HCT116 (cell line): ENCODE measurements at regions not wholly inside any gene's neighbourhood (a gene's known extent, or its start where the extent isn't known, plus 50 kb on each side); places are given as distances from the start of the nearest gene placed in this dataset.

Source experiments
- ATAC-seq: fragments of 200-7000 bp; cut with Tn5 transposase; 2 replicates; pipeline ENCODE4 v1.9.1; 2020; ENCODE audit warnings: mild to moderate bottlenecking, moderate library complexity
- BruUV-seq: library from RNA; stranded (reverse); fragments of 400-500 nt; replicated peaks from 2 replicates; lab custom pipeline; 2021; lab: Mats Ljungman, UMichigan
- CTCF ChIA-PET: fragments of 300-600 bp; sonication (Branson Sonifier 250); formaldehyde crosslinking; loops from one replicate; lab custom pipeline; 2021; ENCODE audit warnings: antibody characterized with exemption; lab: Charles Lee
- POLR2A ChIA-PET: fragments of 300-600, 350-600 bp; sonication (Branson Sonifier 250); formaldehyde crosslinking; loops from one replicate; lab custom pipeline; 2021; ENCODE audit warnings: antibody characterized with exemption; lab: Charles Lee
- RAD21 ChIA-PET, 2 experiments: fragments of 300-600 bp; sonication (Branson Sonifier 250); formaldehyde crosslinking; loops; one replicate each; lab custom pipeline; 2023; ENCODE audit warnings: low total read pairs in 2 of 2; ENCODE audit not compliant: uncharacterized antibody in 2 of 2, unreplicated experiment in 2 of 2, low non-redundant PET in 1 of 2; lab: Charles Lee
- DNase-seq: peaks from one replicate; pipeline ENCODE4 v3.0.0-alpha.2; 2010; ENCODE audit warnings: low read depth, low spot score
- H2AFZ ChIP-seq: fragments of 200-600 bp; shearing (Covaris generic), sonication (generic); 2 replicates; pipeline ENCODE4 v1.6.1; 2017; ENCODE audit warnings: low read depth, mixed run types, mixed read lengths, antibody characterized with exemption, low read length; ENCODE audit not compliant: poor library complexity, severe bottlenecking
- H3K27ac ChIP-seq: 2 replicates; pipeline ENCODE4 v1.5.1; 2012; ENCODE audit warnings: low read depth, low read length
- H3K27me3 ChIP-seq: fragments of 200-600 bp; sonication (generic); 2 replicates; pipeline ENCODE4 v1.6.1; 2016; ENCODE audit warnings: mixed run types, low read length, mixed read lengths; ENCODE audit not compliant: insufficient read depth
- H3K36me3 ChIP-seq, 2 experiments: fragments of 200-500 bp in 1 of 2; fragments of 200-600 bp in 1 of 2; sonication (Bioruptor generic) in 1 of 2; sonication (generic) in 1 of 2; 2 replicates each; pipeline versions ENCODE4 v1.5.1 to v1.6.1; 2014 to 2016; ENCODE audit warnings: low read length in 2 of 2, inconsistent platforms in 1 of 2, mixed read lengths in 1 of 2, mixed run types in 1 of 2; ENCODE audit not compliant: insufficient read depth in 2 of 2, control insufficient read depth in 1 of 2
- H3K4me1 ChIP-seq, 2 experiments: fragments of 200-600 bp in 1 of 2; sonication (generic) in 1 of 2; 2 replicates each; pipeline versions ENCODE4 v1.5.1 to v1.6.1; 2012 to 2017; ENCODE audit warnings: low read length in 2 of 2, inconsistent platforms in 1 of 2, mild to moderate bottlenecking in 1 of 2, mixed read lengths in 1 of 2, mixed run types in 1 of 2, moderate library complexity in 1 of 2; ENCODE audit not compliant: insufficient read depth in 2 of 2, control insufficient read depth in 1 of 2
- H3K4me2 ChIP-seq: fragments of 200-600 bp; sonication (generic); 2 replicates; pipeline ENCODE4 v1.6.1; 2017; ENCODE audit warnings: mixed run types, low read length, mixed read lengths
- H3K4me3 ChIP-seq, 2 experiments: fragments of 200-600 bp in 1 of 2; sonication (generic) in 1 of 2; replicated peaks in 1 of 2; 2 replicates each; pipeline ENCODE4 v1.5.1; 2011 to 2016; ENCODE audit warnings: low read length in 2 of 2, control low read depth in 1 of 2, low read depth in 1 of 2, mild to moderate bottlenecking in 1 of 2, mixed read lengths in 1 of 2, mixed run types in 1 of 2
- H3K79me2 ChIP-seq: fragments of 200-600 bp; sonication (generic); 2 replicates; pipeline ENCODE4 v1.6.1; 2017; ENCODE audit warnings: mild to moderate bottlenecking, mixed run types, low read length, moderate library complexity, mixed read lengths; ENCODE audit not compliant: insufficient read depth
- H3K9ac ChIP-seq: fragments of 200-600 bp; sonication (generic); 2 replicates; pipeline ENCODE4 v1.6.1; 2016; ENCODE audit warnings: low read length, mixed read lengths
- H3K9me2 ChIP-seq: fragments of 200-600 bp; sonication (generic), shearing (Covaris generic); 2 replicates; pipeline ENCODE4 v1.6.1; 2017; ENCODE audit warnings: mixed run types, mild to moderate bottlenecking, moderate library complexity; ENCODE audit not compliant: insufficient read depth
- H3K9me3 ChIP-seq, 2 experiments: fragments of 200-500 bp in 1 of 2; fragments of 200-600 bp in 1 of 2; sonication (Bioruptor generic) in 1 of 2; sonication (generic) in 1 of 2; 2 replicates each; pipeline ENCODE4 v1.6.1; 2014 to 2017; ENCODE audit warnings: low read length in 2 of 2, mixed read lengths in 2 of 2, inconsistent platforms in 1 of 2, low read depth in 1 of 2, mild to moderate bottlenecking in 1 of 2, mixed run types in 1 of 2, moderate library complexity in 1 of 2; ENCODE audit not compliant: control insufficient read depth in 1 of 2, insufficient read depth in 1 of 2
- H4K20me1 ChIP-seq: fragments of 200-600 bp; sonication (generic), shearing (Covaris generic); 2 replicates; pipeline ENCODE4 v1.6.1; 2017; ENCODE audit warnings: mixed run types, mild to moderate bottlenecking, moderate library complexity; ENCODE audit not compliant: insufficient read depth
- CBX3 ChIP-seq: IDR thresholded peaks from 2 replicates; pipeline ENCODE4 v1.6.1; 2012; ENCODE audit warnings: low read depth
- CEBPB ChIP-seq: IDR thresholded peaks from 2 replicates; pipeline ENCODE4 v1.6.1; 2012; ENCODE audit warnings: low read depth
- EGR1 ChIP-seq: IDR thresholded peaks from 2 replicates; pipeline ENCODE4 v1.6.1; 2012; ENCODE audit warnings: low read depth
- EZH2phosphoT487 ChIP-seq: fragments of 200-600 bp; IDR thresholded peaks from 2 replicates; pipeline ENCODE4 v1.6.1; 2018; ENCODE audit warnings: antibody characterized with exemption, borderline replicate concordance
- FOSL1 ChIP-seq: IDR thresholded peaks from 2 replicates; pipeline ENCODE4 v1.6.1; 2012; ENCODE audit warnings: low read depth
- JUND ChIP-seq: IDR thresholded peaks from 2 replicates; pipeline ENCODE4 v1.6.1; 2012
- MAX ChIP-seq: IDR thresholded peaks from 2 replicates; pipeline ENCODE4 v1.6.1; 2012
- RAD21 ChIP-seq: IDR thresholded peaks from 2 replicates; pipeline ENCODE4 v1.6.1; 2012; ENCODE audit warnings: low read depth, mild to moderate bottlenecking
- REST ChIP-seq: IDR thresholded peaks from 2 replicates; pipeline ENCODE4 v1.6.1; 2012; ENCODE audit warnings: low read depth
- SP1 ChIP-seq: IDR thresholded peaks from 2 replicates; pipeline ENCODE4 v1.6.1; 2012; ENCODE audit warnings: low read depth
- TCF7L2 ChIP-seq: IDR thresholded peaks from 2 replicates; pipeline ENCODE4 v1.7.0; 2011; ENCODE audit warnings: borderline replicate concordance, inconsistent platforms; ENCODE audit not compliant: insufficient read depth, insufficient read length; ENCODE audit errors: extremely low read depth
- ZBTB33 ChIP-seq: IDR thresholded peaks from 2 replicates; pipeline ENCODE4 v1.6.1; 2011; ENCODE audit warnings: mild to moderate bottlenecking, low read length, moderate library complexity; ENCODE audit not compliant: insufficient replicate concordance; ENCODE audit errors: extremely low read depth
- ZFX ChIP-seq: fragments of 450-650 bp; IDR thresholded peaks from 2 replicates; pipeline ENCODE4 v1.6.1; 2017
- ZNF274 ChIP-seq: fragments of 200-500 bp; sonication (Bioruptor generic); IDR thresholded peaks from 2 replicates; pipeline ENCODE4 v1.6.1; 2014; ENCODE audit warnings: mild to moderate bottlenecking, low read depth, low read length, inconsistent platforms
- intact Hi-C: fragments of 100-400 bp; cut with micrococcal nuclease; formaldehyde crosslinking; loops from 2 replicates; pipeline ENCODE4 v1.10.0; 2022

GRCh38 chr14:106808907-106809306 is 1282.5 kb downstream of the TMEM121 start (continued):
- TF ChIP-seq REST = no peak
- no peak for TF ChIP-seq EZH2phosphoT487
- TF ChIP-seq ZBTB33 = no peak
- TF ChIP-seq ZFX = no peak
- no peak for TF ChIP-seq FOSL1
- no peak for TF ChIP-seq MAX

GRCh38 chr14:106809615-106810014 is 1283.2 kb downstream of the TMEM121 start:
- H3K27me3 ChIP-seq = no peaks in the 10 kb centered on the region
- no peak for DNase-seq
- H3K79me2 ChIP-seq = no peaks in the 10 kb centered on the region
- H3K9me2 ChIP-seq = no peaks in the 10 kb centered on the region
- no peaks in the 10 kb centered on the region for H4K20me1 ChIP-seq
- no peak overlapping the region for H2AFZ ChIP-seq
- intact Hi-C loops = no loop called here
- no peak overlapping the region for H3K27ac ChIP-seq
- H3K4me3 ChIP-seq = no peak overlapping the region
- CTCF ChIA-PET = no interaction called here
- H3K9me3 ChIP-seq = peaks cover 0 to 2% of the 10 kb centered on the region in 2 experiments; a peak in 2 of 4 replicates
- RAD21 ChIA-PET = no interaction called here
- H3K4me1 ChIP-seq = no peaks in the 10 kb centered on the region
- H3K4me2 ChIP-seq = no peak overlapping the region
- H3K36me3 ChIP-seq = no peaks in the 10 kb centered on the region
- H3K9ac ChIP-seq = no peak overlapping the region
- ATAC-seq = no peak
- POLR2A ChIA-PET = no interaction called here
- BruUV-seq = no TSS peak
- TF ChIP-seq ZNF274 (no peak), TCF7L2 (no peak), FOSL1 (no peak), ZBTB33 (no peak), JUND (no peak), EGR1 (no peak), CBX3 (no peak), CEBPB (no peak), REST (no peak), RAD21 (no peak), SP1 (no peak)
